Stimulated activated CD4-positive, alpha-beta T cell treated with anti-CD3 and anti-CD28 coated beads, Interleukin-2, amount 100 ng/mL, for 24 hours (primary cell): ENCODE measurements at regions not wholly inside any gene's neighbourhood (a gene's known extent, or its start where the extent isn't known, plus 50 kb on each side); places are given as distances from the start of the nearest gene placed in this dataset.

Experiments used
- DNase-seq, 2 donors: peaks; one replicate each; pipeline ENCODE4 v3.0.0-alpha.2; 2020

DNA sequence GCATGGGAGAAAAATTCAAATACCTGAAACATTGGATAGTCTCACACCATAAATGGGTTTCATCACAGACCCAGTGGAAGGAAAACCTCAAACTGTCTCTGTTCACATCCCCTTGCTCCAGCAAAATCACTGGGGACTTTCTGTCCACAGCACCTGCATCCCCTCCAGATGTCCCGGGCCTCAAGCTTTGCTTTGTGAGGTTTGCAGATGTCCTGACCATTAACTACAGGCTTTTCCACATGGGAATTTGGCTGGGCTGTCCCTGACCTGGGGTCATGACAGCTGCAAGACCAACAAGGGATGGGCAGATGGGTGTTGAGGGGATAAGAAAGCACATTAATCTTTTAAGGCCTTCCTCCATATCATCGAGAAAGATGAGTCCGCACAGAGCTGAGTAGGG is 427.9 kb downstream of the TXNL1 start:
- no peak for DNase-seq

DNA sequence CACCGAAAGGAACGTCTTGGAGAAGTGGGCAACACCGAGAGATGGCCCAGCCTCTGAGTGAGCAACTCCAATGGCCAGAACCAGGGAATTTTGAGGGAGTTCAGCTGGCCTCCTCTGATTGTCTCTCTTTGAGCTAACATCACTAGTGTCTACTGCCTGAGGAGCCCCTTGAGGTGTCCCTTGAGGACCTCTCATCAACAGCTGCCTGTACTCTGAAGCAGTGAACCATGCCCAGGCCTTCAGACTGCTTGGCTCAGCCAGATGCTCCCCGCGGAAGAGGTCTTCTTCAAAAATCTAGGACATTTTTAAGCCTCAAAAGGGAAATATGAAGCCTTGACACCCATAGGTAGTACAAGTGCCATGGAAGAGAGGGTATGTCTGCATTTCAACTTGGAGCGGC is 430.4 kb downstream of the TXNL1 start:
- no peak for DNase-seq

GRCh38 chr18:56204052-56204451 is 434.3 kb downstream of the TXNL1 start:
- no peak for DNase-seq

- DNase-seq: no peak
These were observed 435.7 kb downstream of the TXNL1 start for GRCh38 chr18:56202678-56203077.

DNA sequence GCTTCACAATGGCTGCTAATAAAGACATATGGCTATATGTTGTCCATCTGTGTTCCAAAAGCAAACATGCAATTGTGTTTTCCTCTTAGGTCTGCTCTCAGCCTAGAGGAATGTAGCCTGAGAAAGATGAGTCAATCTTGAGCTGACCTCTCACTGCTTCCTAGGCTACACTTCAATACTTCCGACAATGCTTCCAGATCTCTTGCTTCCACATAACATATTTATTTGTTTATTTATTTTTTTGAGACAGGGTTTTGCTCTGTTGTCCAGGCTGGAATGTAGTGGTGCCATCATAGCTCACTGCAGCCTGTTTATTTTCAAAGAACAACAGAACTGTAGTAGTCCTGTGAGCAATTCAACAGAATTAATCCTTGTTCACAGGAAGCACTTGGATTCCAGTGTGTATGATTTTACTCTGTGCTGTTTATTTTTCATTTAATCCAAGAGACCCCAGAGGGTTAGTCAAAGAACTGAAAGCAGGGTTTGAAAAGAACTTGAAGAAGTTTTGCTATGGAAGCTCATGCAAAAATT is 437.9 kb downstream of the TXNL1 start:
- DNase-seq: no peak

DNA sequence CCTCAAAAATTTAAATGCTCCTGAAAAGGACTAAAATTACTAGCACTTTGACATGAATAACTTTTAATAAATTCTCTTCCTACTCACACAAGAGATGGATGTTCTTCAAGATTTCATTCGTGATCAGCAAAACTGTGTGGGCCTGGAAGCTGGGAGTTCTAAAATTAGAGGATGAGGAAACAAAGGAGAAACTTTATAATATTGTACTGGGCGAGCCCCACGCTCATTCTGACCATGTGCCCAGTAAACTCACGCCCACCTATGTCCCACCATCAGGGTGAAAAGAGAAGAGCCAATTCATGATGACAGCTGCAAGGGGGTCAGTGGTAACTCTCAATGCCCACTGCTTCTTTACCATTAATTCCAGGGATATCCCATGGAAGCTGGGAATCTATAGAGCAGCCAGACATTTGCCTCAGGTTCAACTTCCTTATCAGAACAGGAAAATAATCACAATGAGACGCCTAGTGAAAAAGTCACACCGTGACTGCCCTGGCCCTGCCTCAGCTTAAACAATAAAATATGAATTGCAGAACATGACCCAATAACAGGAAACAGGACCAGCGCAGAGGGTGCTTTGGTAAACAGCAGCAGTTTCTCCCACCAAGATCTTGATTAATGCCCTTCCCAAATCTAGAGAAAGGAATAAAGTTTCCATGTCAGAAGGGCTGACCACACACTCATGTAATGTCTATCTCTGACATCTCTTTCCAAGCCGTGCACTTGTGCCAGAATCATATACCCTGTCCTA is 438.6 kb downstream of the TXNL1 start:
- no peak for DNase-seq

DNA sequence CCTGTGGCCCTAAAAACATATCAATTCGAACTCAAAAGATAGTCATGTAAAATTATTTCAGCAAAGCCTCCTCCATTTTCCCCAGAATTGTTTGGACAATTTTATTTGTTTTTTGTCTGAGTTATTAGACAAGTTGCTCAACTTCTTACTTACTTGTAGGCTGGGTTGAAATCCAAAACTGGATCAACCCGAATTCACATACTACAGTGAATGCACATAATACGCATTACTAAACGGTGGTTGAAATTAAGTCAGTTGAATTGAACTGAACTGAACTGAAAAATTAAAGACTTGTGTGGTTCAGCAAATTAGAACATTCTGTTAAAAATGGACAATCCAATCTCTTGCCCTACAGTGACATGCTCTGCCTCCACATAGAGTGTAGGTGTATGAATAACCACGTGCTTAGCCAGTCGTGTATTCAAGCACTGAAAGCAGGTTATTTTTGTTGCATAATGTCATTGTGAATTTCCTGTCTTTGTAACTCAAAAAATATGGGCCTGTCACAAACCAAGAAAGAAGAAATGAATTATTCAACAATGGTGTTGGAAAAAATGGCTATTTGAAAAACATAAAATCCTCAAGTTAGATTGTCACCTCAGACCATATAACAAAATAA is 441.0 kb downstream of the TXNL1 start:
- DNase-seq: no peak

DNA sequence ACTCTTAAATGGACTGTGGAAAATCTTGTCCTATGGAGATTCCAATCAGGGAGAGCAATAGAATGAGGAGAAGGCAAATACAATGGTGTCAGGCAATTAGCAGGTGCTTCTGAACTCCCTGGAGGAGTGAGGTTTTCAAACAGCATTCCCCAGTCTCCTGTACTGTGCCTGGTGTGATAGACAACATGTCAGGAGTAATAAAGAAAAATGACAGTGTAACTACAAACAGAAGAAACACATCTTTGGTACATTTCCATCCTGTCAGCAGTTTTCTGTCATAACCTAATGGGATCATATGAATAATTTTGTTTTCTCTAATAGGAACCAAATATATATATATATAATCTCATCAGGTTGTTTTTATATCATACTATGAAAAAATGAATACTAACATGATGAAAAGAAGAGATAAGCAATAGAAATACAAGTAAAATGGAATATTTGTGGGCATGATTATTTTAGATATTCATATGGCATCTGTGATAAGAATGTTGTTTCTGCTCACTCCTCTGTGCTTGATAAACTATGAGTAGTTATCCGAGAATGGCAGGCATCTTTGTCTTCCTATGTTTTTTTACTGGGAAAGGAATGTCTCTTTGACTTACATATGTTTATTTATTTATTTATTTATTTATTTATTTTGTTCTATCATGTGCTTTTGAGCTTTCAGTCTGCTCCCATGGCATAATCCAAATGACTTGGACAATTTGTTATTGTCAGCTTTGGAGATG is 441.7 kb downstream of the TXNL1 start:
- DNase-seq: no peak

GRCh38 chr18:56191334-56191733 is 447.1 kb downstream of the TXNL1 start:
- no peak for DNase-seq

- DNase-seq: no peak
These were observed 448.8 kb downstream of the TXNL1 start for GRCh38 chr18:56189615-56190014.

DNA sequence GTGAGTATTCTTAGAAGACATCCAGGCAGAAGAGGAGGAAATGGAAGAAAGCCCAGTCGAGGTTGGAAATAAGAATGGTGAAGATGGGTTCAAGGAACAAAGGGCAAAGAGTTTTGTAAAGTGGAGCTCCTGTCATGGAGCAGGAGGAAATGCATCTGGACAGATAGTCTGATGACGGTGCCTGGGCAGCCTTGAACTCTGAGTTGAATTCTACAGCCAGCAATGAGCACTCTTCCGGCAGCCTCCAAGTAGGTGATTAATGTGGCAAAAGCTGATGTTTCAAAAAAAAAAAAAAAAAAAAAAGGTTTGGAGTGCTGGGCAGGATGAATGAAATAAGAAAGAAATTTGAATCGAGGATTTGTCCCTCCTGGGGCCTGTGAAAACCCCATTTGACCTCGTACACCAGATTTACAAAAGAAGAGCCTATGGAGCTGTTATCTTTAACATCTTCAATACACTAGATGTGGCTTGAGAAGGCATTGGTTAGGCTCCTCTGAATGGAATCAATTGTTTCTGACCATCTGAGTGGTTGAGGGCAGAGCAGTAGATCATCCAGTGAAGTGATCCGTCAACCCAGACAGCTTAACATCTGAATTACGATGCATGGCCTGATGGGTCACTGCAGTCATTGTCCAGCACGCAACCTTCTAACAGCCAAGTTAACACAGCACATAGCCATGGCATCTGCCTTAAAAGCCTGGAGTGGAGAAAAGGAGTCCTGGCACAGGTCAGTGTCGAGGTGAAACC is 449.7 kb downstream of the TXNL1 start:
- DNase-seq: no peak

DNA sequence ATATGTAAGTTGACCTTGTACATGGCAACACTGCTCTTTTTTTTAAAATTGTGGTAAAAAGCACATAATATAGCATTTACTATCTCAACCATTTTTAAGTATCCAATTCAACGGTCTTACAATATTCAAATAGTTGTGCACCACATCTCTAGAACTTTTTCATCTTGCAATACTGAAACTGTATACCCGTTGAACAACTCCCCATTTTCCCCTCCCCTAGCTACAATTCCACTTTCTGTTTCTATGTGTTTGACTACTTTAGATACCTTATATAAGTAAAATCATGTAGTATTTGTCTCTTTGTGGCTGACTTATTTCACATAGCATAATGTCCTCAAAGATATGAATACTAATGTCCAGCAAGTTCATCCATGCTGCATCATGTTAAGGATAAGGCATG is 452.1 kb downstream of the TXNL1 start:
- DNase-seq: no peak

DNA sequence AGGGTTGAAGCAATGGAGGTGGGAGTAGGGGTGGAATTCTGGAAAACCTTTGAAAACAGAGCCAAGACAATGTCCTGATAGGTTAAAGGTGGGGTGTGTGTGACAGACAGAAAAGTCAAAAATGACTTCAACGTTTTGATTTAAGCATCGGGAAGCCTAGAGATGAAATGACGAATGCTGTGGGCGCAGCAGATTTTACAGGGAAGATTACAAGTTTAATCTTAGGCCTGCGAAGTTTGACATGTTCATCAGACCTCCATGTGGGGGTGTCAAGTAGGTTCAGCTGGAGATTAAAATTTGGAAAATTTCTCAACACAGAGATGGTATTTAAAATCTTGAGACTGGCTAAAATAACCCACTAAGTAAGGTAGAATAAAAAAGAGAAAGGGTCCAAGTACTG is 453.3 kb downstream of the TXNL1 start:
- DNase-seq: no peak

- no peak for DNase-seq
These were observed 461.6 kb downstream of the TXNL1 start for GRCh38 chr18:56176751-56177150.

- no peak for DNase-seq
These were observed 462.9 kb downstream of the TXNL1 start for GRCh38 chr18:56175330-56176001.

DNA sequence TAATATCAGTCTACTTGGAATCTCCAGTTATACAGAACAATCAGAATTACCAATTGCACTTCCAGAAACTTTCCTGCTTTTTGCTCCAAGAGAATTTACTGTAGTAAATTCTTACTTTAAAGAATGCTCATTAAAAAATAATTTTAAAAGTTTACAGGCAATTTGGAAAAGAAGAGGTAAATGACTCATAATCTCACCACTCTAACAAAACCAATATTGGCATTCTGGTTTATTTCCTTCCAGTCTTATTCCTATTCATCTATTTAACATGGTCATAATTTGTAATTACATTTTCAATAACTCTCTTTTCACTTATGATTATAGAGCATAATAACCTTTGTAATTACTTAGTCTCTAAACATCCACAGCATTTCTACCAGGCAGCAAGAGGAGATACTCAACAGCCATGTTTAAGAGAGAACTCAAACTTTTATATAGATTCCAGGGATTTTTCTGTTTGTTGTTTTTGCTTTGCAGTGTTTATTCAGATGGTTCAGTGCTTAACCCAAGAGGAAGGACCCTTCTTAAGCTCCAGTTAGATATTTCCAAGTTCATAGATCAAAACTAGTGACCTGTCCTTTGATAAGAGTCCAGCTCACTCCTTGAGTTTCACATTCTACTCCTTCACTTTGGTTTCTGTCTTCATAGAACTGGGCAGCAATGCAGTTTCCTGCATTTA is 464.7 kb downstream of the TXNL1 start:
- no peak for DNase-seq

- no peak for DNase-seq
These were observed 465.9 kb downstream of the TXNL1 start for GRCh38 chr18:56172527-56172926.

DNA sequence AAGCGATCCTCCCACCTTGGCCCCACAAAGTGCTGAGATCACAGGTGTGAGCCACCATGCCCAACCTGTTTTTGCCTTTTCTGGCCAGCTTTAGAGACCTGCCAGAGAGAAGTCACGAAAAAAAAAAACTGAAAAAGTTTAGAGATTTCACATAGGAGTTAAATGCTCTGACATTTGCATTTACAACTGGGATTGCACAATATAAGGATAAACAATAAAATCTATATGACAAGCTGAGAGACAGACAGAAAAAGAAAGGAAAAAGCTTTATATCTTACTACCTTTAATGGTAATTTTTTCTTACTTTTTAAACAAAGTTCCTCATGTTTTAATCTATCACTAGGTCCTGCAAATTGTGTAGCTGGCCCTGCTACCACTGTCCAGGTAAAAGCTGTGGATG is 466.5 kb downstream of the TXNL1 start:
- no peak for DNase-seq

- DNase-seq: no peak
These were observed 470.2 kb downstream of the TXNL1 start for GRCh38 chr18:56168049-56168781.

DNA sequence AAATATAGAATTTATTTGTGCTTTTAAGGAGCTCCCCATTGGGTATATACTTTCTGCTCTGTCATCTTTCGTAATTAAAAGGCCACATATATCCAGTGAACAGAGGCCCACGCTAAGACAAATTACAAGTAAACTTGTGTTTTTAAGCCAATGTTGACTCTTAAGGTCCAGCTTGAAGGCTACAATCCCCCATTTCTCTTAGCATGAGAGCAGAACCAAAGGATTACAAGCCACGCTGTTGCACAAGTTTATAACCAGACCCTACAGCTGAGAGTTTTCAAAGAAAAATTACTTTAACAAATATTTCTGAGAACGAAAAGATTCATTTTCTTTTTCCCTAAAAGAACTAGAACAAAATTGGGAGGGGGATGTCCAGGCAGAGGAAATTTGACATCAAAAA is 471.0 kb downstream of the TXNL1 start:
- no peak for DNase-seq

DNA sequence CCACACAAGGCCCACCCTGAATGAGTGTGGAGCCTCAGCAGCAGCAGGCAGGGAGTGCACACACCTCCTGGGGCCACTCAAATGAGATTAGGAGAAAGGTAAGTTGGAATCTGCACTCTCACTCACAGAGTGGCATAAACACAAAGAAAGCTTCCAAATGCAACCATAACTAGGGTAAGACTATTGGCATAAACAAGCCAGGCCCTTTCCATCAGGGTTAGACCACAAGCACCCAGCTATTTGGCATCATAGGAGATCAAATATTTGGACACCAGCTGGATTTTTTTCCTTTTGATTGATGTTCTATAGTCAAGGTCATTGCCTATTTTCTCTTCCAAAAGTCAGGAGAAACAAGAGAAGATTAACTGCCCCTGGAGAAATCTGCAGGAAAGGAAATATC is 471.5 kb downstream of the TXNL1 start:
- DNase-seq: no peak
